ENCODE measurements at regions not wholly inside any gene's neighbourhood (a gene's known extent, or its start where the extent isn't known, plus 50 kb on each side); places are given as distances from the start of the nearest gene placed in this dataset.

DNA sequence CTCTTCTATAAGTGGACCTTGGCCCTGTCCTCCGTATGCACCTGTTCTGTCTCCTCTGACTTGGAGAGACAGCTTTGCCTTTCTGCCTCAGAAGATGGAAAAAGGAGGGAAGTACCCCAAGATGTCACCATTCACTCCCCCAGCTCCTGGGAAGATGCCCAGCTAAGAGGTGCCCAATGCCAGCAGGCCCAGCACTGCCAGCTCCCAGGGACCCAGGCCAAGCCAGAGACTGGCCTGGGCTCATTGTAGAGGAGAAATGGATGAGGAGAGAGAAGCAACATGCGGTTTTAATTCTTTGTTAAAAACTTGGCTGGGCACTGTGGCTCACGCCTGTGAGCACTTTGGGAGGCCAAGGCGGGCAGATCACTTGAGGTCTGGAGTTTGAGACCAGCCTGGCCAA is 111.5 kb upstream of the ZNF507 start:
- no peak for DNase-seq (ENCODE audit: low read depth, low spot score)

DNA sequence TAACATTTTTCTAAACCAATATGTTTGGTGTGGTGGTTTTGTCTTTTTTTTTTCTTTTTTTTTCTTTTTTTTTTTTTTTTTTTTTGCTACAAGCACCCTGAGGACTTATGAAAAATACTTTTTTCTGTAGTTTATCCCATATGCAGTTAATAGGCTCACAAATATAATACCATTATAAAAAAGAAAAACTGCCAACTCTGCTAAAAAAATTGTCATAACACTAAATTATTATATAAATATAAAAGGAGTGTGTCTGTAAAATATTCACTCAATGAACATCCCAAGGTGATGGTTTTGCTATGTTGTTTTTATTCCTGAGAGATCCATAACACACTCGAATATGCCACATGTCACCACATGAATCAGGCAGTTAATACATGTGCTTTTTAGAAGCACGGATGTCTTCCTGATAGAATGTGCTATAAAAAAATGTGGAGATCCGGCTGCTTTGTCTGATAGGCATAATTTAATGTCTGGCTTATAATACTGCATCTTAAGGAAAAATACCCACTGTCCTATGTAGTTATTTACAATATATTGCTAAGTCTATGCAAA is 110.7 kb upstream of the ZNF507 start:
- DNase-seq (ENCODE audit: low read depth, low spot score), result no peak
- Histone ChIP-seq H3K4me1 (ENCODE audit: insufficient read depth, insufficient read length) (no peaks in the 10 kb centered on the region), H3K9ac (ENCODE audit: insufficient read length, low read depth) (no peak overlapping the region), H3K27me3 (ENCODE audit: insufficient read depth, insufficient read length) (no peaks in the 10 kb centered on the region), H3K36me3 (ENCODE audit: insufficient read depth, insufficient read length, low read length) (no peaks in the 10 kb centered on the region), H3K9me3 (ENCODE audit: insufficient read depth, low read length) (no peaks in the 10 kb centered on the region), H3K4me3 (ENCODE audit: insufficient read length, low read depth) (no peak overlapping the region)
- no peak for TF ChIP-seq YY1 (IDR thresholded peaks at IDR 0.05; ENCODE audit: insufficient read depth, insufficient read length)

More for the DNA sequence above, 111.5 kb upstream of the ZNF507 start:
- Histone ChIP-seq H3K4me3 (ENCODE audit: insufficient read length, low read depth) (no peak overlapping the region), H3K4me1 (ENCODE audit: insufficient read depth, insufficient read length) (no peaks in the 10 kb centered on the region), H3K36me3 (ENCODE audit: insufficient read depth, insufficient read length, low read length) (no peaks in the 10 kb centered on the region), H3K27me3 (ENCODE audit: insufficient read depth, insufficient read length) (no peaks in the 10 kb centered on the region), H3K9me3 (ENCODE audit: insufficient read depth, low read length) (no peaks in the 10 kb centered on the region), H3K9ac (ENCODE audit: insufficient read length, low read depth) (no peak overlapping the region)
- TF ChIP-seq YY1 (IDR thresholded peaks at IDR 0.05; ENCODE audit: insufficient read depth, insufficient read length) (no peak), ZNF274 (IDR thresholded peaks at IDR 0.05; ENCODE audit: low read depth, low read length) (no peak), SUZ12 (IDR thresholded peaks at IDR 0.05; ENCODE audit: extremely low read depth, insufficient read depth, insufficient read length) (no peak)

DNA sequence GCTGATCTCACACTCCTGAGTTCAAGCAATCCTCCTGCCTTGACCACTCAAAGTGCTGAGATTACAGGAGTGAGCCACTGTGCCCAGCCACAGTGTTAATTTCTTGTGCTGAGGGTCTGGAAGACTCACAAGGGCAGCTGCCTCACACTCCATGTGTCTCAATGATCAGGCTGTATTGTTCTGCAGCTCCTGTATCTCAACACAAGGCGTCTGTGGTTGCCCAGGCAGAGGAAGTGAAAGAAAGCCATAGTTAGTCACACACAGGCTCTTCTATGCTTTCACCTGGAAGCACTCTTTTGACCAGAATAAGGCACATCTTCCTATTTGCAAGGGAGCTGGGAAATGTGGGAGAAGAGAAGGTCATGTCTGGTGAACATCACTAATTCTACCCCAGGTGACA is 107.3 kb upstream of the ZNF507 start:
- no peak for TF ChIP-seq YY1 (IDR thresholded peaks at IDR 0.05; ENCODE audit: insufficient read depth, insufficient read length)
- no peak for TF ChIP-seq ZNF274 (IDR thresholded peaks at IDR 0.05; ENCODE audit: low read depth, low read length)
- TF ChIP-seq SUZ12 (IDR thresholded peaks at IDR 0.05; ENCODE audit: extremely low read depth, insufficient read depth, insufficient read length), result no peak
- Histone ChIP-seq H3K4me1 (ENCODE audit: insufficient read depth, insufficient read length) (no peaks in the 10 kb centered on the region), H3K9ac (ENCODE audit: insufficient read length, low read depth) (no peak overlapping the region), H3K27me3 (ENCODE audit: insufficient read depth, insufficient read length) (peaks cover 4% of the 10 kb centered on the region), H3K36me3 (ENCODE audit: insufficient read depth, insufficient read length, low read length) (no peaks in the 10 kb centered on the region), H3K9me3 (ENCODE audit: insufficient read depth, low read length) (no peaks in the 10 kb centered on the region), H3K4me3 (ENCODE audit: insufficient read length, low read depth) (no peak overlapping the region)
- no peak for DNase-seq (ENCODE audit: low read depth, low spot score)

DNA sequence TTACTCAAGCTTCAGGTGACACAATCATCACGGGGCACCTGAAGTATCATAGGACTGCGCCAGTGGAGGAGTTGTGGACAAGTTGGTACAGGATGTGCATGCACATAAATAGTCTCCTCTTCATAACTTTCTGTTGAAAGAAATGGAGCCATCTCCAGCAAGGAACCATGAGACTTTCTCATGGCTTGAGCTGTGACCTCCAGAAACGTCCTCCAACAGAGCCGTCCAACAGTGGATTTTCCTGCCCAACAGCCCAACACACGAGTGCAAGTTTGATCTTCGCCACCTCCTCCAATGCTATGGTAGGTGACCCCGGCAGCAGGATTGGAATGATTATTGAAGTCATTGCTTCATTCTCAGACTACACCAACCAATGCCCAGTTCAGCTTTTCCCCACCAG is 105.1 kb upstream of the ZNF507 start:
- TF ChIP-seq ZNF274 (IDR thresholded peaks at IDR 0.05; ENCODE audit: low read depth, low read length) (no peak), YY1 (IDR thresholded peaks at IDR 0.05; ENCODE audit: insufficient read depth, insufficient read length) (no peak), SUZ12 (IDR thresholded peaks at IDR 0.05; ENCODE audit: extremely low read depth, insufficient read depth, insufficient read length) (no peak)
- H3K9me3 ChIP-seq (ENCODE audit: insufficient read depth, low read length), result no peaks in the 10 kb centered on the region
- H3K36me3 ChIP-seq (ENCODE audit: insufficient read depth, insufficient read length, low read length), result no peaks in the 10 kb centered on the region
- peaks cover 4% of the 10 kb centered on the region for H3K27me3 ChIP-seq (ENCODE audit: insufficient read depth, insufficient read length)
- DNase-seq (ENCODE audit: low read depth, low spot score), result no peak
- no peak overlapping the region for H3K9ac ChIP-seq (ENCODE audit: insufficient read length, low read depth)
- H3K4me3 ChIP-seq (ENCODE audit: insufficient read length, low read depth), result no peak overlapping the region
- H3K4me1 ChIP-seq (ENCODE audit: insufficient read depth, insufficient read length), result no peaks in the 10 kb centered on the region

DNA sequence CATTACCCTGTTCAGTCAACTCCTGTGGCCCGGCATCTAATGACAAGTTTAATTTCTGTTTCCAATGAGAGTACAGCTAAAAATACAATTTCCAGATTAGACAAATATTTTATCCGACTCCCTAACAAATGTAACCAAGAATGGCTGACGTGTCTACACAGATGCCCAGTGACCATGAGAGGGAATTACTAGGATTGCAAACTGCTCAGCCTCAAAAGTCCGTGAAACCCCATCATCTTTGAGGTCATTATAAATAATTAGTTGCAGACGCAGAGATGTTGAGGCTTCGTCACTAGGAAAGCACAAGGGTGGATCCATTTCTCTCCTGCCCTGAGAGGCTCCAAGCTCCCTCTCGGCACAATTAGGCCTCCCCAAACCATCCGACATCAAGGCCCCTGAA is 104.1 kb upstream of the ZNF507 start:
- Histone ChIP-seq H3K4me1 (ENCODE audit: insufficient read depth, insufficient read length) (no peaks in the 10 kb centered on the region), H3K36me3 (ENCODE audit: insufficient read depth, insufficient read length, low read length) (no peaks in the 10 kb centered on the region), H3K27me3 (ENCODE audit: insufficient read depth, insufficient read length) (peaks cover 4% of the 10 kb centered on the region), H3K9me3 (ENCODE audit: insufficient read depth, low read length) (no peaks in the 10 kb centered on the region), H3K4me3 (ENCODE audit: insufficient read length, low read depth) (no peak overlapping the region), H3K9ac (ENCODE audit: insufficient read length, low read depth) (no peak overlapping the region)
- no peak for DNase-seq (ENCODE audit: low read depth, low spot score)
- TF ChIP-seq YY1 (IDR thresholded peaks at IDR 0.05; ENCODE audit: insufficient read depth, insufficient read length) (no peak), SUZ12 (IDR thresholded peaks at IDR 0.05; ENCODE audit: extremely low read depth, insufficient read depth, insufficient read length) (no peak), ZNF274 (IDR thresholded peaks at IDR 0.05; ENCODE audit: low read depth, low read length) (no peak)

DNA sequence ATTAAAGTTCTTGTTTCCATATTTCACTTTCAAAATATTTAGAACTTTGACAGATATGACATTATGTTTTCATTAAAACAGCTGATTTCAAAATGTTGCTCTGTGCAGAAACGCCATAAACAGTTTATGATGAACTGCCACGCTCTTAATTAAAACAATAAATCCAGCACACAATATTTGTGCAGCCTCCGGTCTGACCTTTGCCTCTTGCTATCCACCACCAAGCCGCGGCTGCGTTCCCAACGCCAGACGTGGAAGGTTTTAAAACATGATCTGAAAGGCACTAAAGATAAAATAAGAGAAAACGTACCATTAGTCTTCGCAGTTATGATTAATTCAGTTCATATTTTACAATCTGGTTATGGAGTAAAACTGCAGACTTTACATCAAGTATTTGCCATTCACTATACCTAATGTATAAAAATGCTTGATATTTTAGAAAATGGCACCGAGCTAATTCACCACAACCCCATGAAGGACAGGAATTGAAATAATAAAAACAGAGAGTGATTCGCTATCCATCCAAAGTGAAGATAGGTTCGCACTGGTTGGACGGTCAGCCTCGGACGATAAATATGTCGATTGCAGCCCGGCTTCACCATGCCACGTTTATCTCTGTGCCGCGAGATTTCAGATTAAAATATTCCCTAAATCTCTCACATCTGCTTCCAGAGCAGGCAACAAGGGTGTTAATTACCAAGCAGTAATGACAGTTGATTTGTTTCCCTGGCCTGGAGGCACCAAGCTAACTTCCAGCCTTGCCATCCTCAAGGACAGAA is 103.3 kb upstream of the ZNF507 start:
- no peak for TF ChIP-seq ZNF274 (IDR thresholded peaks at IDR 0.05; ENCODE audit: low read depth, low read length)
- no peak for TF ChIP-seq YY1 (IDR thresholded peaks at IDR 0.05; ENCODE audit: insufficient read depth, insufficient read length)
- no peak for DNase-seq (ENCODE audit: low read depth, low spot score)
- no peaks in the 10 kb centered on the region for H3K36me3 ChIP-seq (ENCODE audit: insufficient read depth, insufficient read length, low read length)
- no peaks in the 10 kb centered on the region for H3K4me1 ChIP-seq (ENCODE audit: insufficient read depth, insufficient read length)
- no peak overlapping the region for H3K9ac ChIP-seq (ENCODE audit: insufficient read length, low read depth)
- H3K9me3 ChIP-seq (ENCODE audit: insufficient read depth, low read length), result no peaks in the 10 kb centered on the region
- H3K27me3 ChIP-seq (ENCODE audit: insufficient read depth, insufficient read length), result peaks cover 4% of the 10 kb centered on the region
- H3K4me3 ChIP-seq (ENCODE audit: insufficient read length, low read depth), result no peak overlapping the region

DNA sequence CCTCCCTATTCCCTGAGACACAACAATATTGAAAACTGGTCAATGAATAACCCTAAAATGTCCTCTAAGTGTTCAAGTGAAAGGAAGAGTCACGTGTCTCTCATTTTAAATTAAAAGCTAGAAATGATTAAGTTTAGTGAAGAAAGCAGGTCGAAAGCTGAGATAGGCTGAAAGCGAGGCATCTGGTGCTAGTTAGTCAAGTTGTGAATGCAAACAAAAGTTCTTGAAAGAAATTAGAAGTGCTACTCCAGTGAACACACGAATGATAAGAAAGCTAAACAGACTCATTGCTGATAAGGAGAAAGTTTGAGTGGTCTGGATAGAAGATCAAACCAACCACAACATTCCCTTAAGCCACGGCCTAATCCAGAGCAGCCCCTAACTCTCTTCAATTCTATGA is 99.4 kb upstream of the ZNF507 start:
- H3K27me3 ChIP-seq (ENCODE audit: insufficient read depth, insufficient read length), result peaks cover 8% of the 10 kb centered on the region
- no peaks in the 10 kb centered on the region for H3K4me1 ChIP-seq (ENCODE audit: insufficient read depth, insufficient read length)
- H3K4me3 ChIP-seq (ENCODE audit: insufficient read length, low read depth), result no peak overlapping the region
- TF ChIP-seq SUZ12 (IDR thresholded peaks at IDR 0.05; ENCODE audit: extremely low read depth, insufficient read depth, insufficient read length) (no peak), ZNF274 (IDR thresholded peaks at IDR 0.05; ENCODE audit: low read depth, low read length) (no peak), YY1 (IDR thresholded peaks at IDR 0.05; ENCODE audit: insufficient read depth, insufficient read length) (no peak)
- DNase-seq (ENCODE audit: low read depth, low spot score), result no peak
- H3K9me3 ChIP-seq (ENCODE audit: insufficient read depth, low read length), result no peaks in the 10 kb centered on the region
- no peaks in the 10 kb centered on the region for H3K36me3 ChIP-seq (ENCODE audit: insufficient read depth, insufficient read length, low read length)
- no peak overlapping the region for H3K9ac ChIP-seq (ENCODE audit: insufficient read length, low read depth)
